ENCODE measurements at regions not wholly inside any gene's neighbourhood (a gene's known extent, or its start where the extent isn't known, plus 50 kb on each side); places are given as distances from the start of the nearest gene placed in this dataset.

- TF ChIP-seq, protein P1, sequence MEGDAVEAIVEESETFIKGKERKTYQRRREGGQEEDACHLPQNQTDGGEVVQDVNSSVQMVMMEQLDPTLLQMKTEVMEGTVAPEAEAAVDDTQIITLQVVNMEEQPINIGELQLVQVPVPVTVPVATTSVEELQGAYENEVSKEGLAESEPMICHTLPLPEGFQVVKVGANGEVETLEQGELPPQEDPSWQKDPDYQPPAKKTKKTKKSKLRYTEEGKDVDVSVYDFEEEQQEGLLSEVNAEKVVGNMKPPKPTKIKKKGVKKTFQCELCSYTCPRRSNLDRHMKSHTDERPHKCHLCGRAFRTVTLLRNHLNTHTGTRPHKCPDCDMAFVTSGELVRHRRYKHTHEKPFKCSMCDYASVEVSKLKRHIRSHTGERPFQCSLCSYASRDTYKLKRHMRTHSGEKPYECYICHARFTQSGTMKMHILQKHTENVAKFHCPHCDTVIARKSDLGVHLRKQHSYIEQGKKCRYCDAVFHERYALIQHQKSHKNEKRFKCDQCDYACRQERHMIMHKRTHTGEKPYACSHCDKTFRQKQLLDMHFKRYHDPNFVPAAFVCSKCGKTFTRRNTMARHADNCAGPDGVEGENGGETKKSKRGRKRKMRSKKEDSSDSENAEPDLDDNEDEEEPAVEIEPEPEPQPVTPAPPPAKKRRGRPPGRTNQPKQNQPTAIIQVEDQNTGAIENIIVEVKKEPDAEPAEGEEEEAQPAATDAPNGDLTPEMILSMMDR (IDR thresholded peaks at IDR 0.05): no peak
- TF ChIP-seq EZH2 (IDR thresholded peaks at IDR 0.05): no peak
Observed at GRCh38 chr1:192008281-192008825, 149.9 kb upstream of the RGS18 start.
